K562 (cell line): ENCODE measurements at regions not wholly inside any gene's neighbourhood (a gene's known extent, or its start where the extent isn't known, plus 50 kb on each side); places are given as distances from the start of the nearest gene placed in this dataset.

Source experiments
- ATAC-seq: fragments of 200-7000 bp; cut with Tn5 transposase; 3 replicates; pipeline ENCODE4 v1.9.1; 2020; ENCODE audit warnings: moderate library complexity
- BruUV-seq: library from RNA; stranded (reverse); fragments of 400-500 nt; replicated peaks from 2 replicates; lab custom pipeline; 2021; lab: Mats Ljungman, UMichigan
- CTCF ChIA-PET: fragments of 300-600 bp; formaldehyde crosslinking; extraction: SDS; loops from one replicate; lab custom pipeline; 2021; ENCODE audit warnings: low intra/inter-chr PET ratio; lab: Yijun Ruan, JAX
- POLR2A ChIA-PET: fragments of 300-600, 350-650 bp; sonication (Branson Sonifier 250); formaldehyde crosslinking; extraction: SDS; loops from one replicate; lab custom pipeline; 2021; ENCODE audit warnings: antibody characterized with exemption, inconsistent platforms; lab: Yijun Ruan, JAX
- DNase-seq, 4 experiments: peaks; one replicate each; pipeline versions ENCODE4 v3.0.0 to v3.0.0-alpha.2; 2011 to 2018; ENCODE audit warnings: low spot score in 3 of 4, mixed read lengths in 3 of 4; ENCODE audit errors: extremely low read depth in 1 of 4
- FAIRE-seq: peaks from 2 replicates; lab custom pipeline; 2011; peaks lifted over from hg19 to GRCh38; lab: Jason Lieb, UNC
- H2AFZ ChIP-seq: 2 replicates; pipeline ENCODE4 v1.6.0; 2011; ENCODE audit warnings: low read depth, low read length, control low read depth, inconsistent platforms
- H3K27ac ChIP-seq: fragments of 200-600 bp; 3 replicates; pipeline ENCODE4 v1.8.0; 2011; ENCODE audit warnings: low read depth, mild to moderate bottlenecking, control low read depth, inconsistent platforms, low read length, moderate library complexity, mixed read lengths; ENCODE audit errors: extremely low read depth
- H3K27me3 ChIP-seq, 2 experiments: fragments of 300-600 bp in 1 of 2; 2 replicates in 1 of 2; 3 replicates in 1 of 2; pipeline versions ENCODE4 v1.6.0 to v1.8.0; 2011; ENCODE audit warnings: inconsistent platforms in 2 of 2, low read length in 2 of 2, mild to moderate bottlenecking in 1 of 2, mixed read lengths in 1 of 2, moderate library complexity in 1 of 2; ENCODE audit not compliant: control insufficient read depth in 2 of 2, insufficient read depth in 2 of 2
- H3K36me3 ChIP-seq: fragments of 300-600 bp; 3 replicates; pipeline ENCODE4 v1.8.0; 2011; ENCODE audit warnings: mild to moderate bottlenecking, low read length, inconsistent platforms; ENCODE audit not compliant: control insufficient read depth, insufficient read depth
- H3K4me1 ChIP-seq, 2 experiments: fragments of 200-600 bp in 1 of 2; replicated peaks in 1 of 2; 2 replicates in 1 of 2; 3 replicates in 1 of 2; pipeline versions ENCODE4 v1.5.1 to v1.8.0; 2011; ENCODE audit warnings: inconsistent platforms in 2 of 2, low read length in 2 of 2, mild to moderate bottlenecking in 1 of 2, mixed read lengths in 1 of 2, moderate library complexity in 1 of 2; ENCODE audit not compliant: control insufficient read depth in 2 of 2, insufficient read depth in 2 of 2
- H3K4me2 ChIP-seq: 2 replicates; pipeline ENCODE4 v1.6.1; 2011; ENCODE audit warnings: low read length, control low read depth, inconsistent platforms, mixed read lengths; ENCODE audit not compliant: insufficient read depth
- H3K4me3 ChIP-seq: fragments of 200-600 bp; sonication (generic), shearing (Covaris generic); 2 replicates; pipeline ENCODE4 v1.5.1; 2016; ENCODE audit warnings: control low read depth, inconsistent platforms
- H3K79me2 ChIP-seq: fragments of 200-600 bp; 3 replicates; pipeline ENCODE4 v1.8.0; 2011; ENCODE audit warnings: low read length, inconsistent platforms; ENCODE audit not compliant: control insufficient read depth, insufficient read depth
- H3K9ac ChIP-seq, 2 experiments: 2 replicates each; pipeline versions ENCODE4 v1.6.0 to v1.6.1; 2011; ENCODE audit warnings: low read depth in 2 of 2, low read length in 2 of 2, control low read depth in 1 of 2, inconsistent platforms in 1 of 2, mild to moderate bottlenecking in 1 of 2, mixed read lengths in 1 of 2; ENCODE audit not compliant: insufficient read depth in 1 of 2
- H3K9me1 ChIP-seq: one replicate; pipeline ENCODE4 v1.6.0; 2011; ENCODE audit warnings: inconsistent platforms, mild to moderate bottlenecking, low read length, moderate library complexity; ENCODE audit not compliant: control insufficient read depth, insufficient read depth
- H3K9me3 ChIP-seq: replicated peaks from 2 replicates; pipeline ENCODE4 v1.5.1; 2011; ENCODE audit warnings: low read depth, low read length, inconsistent platforms; ENCODE audit not compliant: control insufficient read depth, insufficient read depth
- H4K20me1 ChIP-seq: replicated peaks from 2 replicates; pipeline ENCODE4 v1.6.1; 2011; ENCODE audit warnings: low read length, inconsistent platforms, mixed read lengths; ENCODE audit not compliant: control insufficient read depth, insufficient read depth
- EGR1 ChIP-seq: fragments of 450-650 bp; conservative IDR thresholded peaks from 2 replicates; pipeline ENCODE4 v1.6.1; 2017; ENCODE audit warnings: mild to moderate bottlenecking
- EWSR1 ChIP-seq: fragments of 450-650 bp; IDR thresholded peaks from 2 replicates; pipeline ENCODE4 v1.6.1; 2018; ENCODE audit warnings: borderline replicate concordance, mild to moderate bottlenecking, low read depth, moderate library complexity; ENCODE audit not compliant: partially characterized antibody
- GTF2F1 ChIP-seq: IDR thresholded peaks from 2 replicates; pipeline ENCODE4 v1.6.1; 2011; ENCODE audit warnings: low read depth, low read length, improper control_type of control experiment
- SRSF7 ChIP-seq: fragments of 200-400 bp; formaldehyde crosslinking; optimal IDR thresholded peaks from 2 replicates; pipeline ENCODE3; 2017; ENCODE audit warnings: mild to moderate bottlenecking, low read depth, low read length
- WGBS: fragments of 100-300 bp; shearing (Covaris generic); methylation state at CpG from one replicate; pipeline ENCODE4 v1.1.6; 2016; ENCODE audit warnings: low coverage, mixed read lengths; ENCODE audit not compliant: insufficient coverage; ENCODE audit errors: missing lambda C conversion rate; 5-methylcytosine and 5-hydroxymethylcytosine counted together
- in situ Hi-C: fragments of 300-500 bp; cut with MboI; formaldehyde crosslinking; loops from 4 replicates; pipeline ENCODE4 v1.15.0; 2018; ENCODE audit warnings: inconsistent platforms, mixed read lengths
- intact Hi-C: fragments of 100-400 bp; cut with micrococcal nuclease; formaldehyde crosslinking; loops from 2 replicates; pipeline ENCODE4 v1.14.2; 2022
- TF ChIP-seq, protein P1 (sequence below): fragments of 450-650 bp; IDR thresholded peaks from 2 replicates; pipeline ENCODE4 v1.6.1; 2016; ENCODE audit warnings: low read depth

- Histone ChIP-seq H3K4me1 (peaks cover 0 to 24% of the 10 kb centered on the region in 2 experiments; a peak in 2 of 5 replicates), H3K9ac (no peak overlapping the region), H3K27ac (no peak overlapping the region), H2AFZ (no peak overlapping the region), H3K27me3 (peaks cover 30 to 61% of the 10 kb centered on the region in 2 experiments; a peak in 4 of 5 replicates), H3K4me2 (no peak overlapping the region), H3K9me1 (no peaks in the 10 kb centered on the region), H4K20me1 (peaks cover under 1% of the 10 kb centered on the region; the same call in 1 of the 2 replicates), H3K36me3 (no peaks in the 10 kb centered on the region), H3K4me3 (no peak overlapping the region), H3K9me3 (no peaks in the 10 kb centered on the region), H3K79me2 (no peaks in the 10 kb centered on the region)
- TF ChIP-seq EGR1 = peak; percentile 62
- no peak for TF ChIP-seq SRSF7
- ATAC-seq (no peak), DNase-seq (no peak), FAIRE-seq (no peak)
- intact Hi-C loops = no loop called here
- BruUV-seq = no TSS peak
- ChIA-PET POLR2A (interaction anchor here (0.6 kb wide), 1 partner anchor 479 kb away, joined by 3 read pairs; no protein-coding TSS in a partner anchor), CTCF (interaction anchor here (0.6 kb wide), 1 partner anchor 275 kb away, joined by 3 read pairs; no protein-coding TSS in a partner anchor)
- WGBS = 4% methylated on average over 20 of the region's 21 CpGs
- in situ Hi-C loops = loop anchor here (10.0 kb wide), 1 partner anchor 523 kb away; no protein-coding TSS in a partner anchor
These were observed 270.2 kb downstream of the FOXD2 start for GRCh38 chr1:47708019-47708535.

DNA sequence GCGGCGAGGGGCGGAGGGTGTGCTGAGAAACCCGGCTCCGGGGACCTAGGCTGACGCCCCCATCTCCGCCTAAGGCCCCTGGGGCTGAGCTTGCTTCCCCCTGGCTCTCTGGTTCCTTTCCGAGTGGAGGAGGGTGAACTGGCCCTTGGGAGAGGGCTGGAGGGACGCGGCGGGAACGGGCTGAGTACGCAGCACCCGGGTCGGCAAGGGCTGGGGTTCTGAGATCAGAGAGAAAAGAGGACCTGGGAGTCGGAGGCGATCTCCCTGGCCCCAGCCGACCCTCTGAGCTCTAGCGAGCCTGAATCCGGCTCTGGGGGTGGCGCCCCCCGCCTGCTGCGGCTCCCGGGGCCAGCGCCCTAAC lies 270.8 kb downstream of the FOXD2 start:
- TF ChIP-seq EWSR1 = no peak
- TF ChIP-seq, protein P1, sequence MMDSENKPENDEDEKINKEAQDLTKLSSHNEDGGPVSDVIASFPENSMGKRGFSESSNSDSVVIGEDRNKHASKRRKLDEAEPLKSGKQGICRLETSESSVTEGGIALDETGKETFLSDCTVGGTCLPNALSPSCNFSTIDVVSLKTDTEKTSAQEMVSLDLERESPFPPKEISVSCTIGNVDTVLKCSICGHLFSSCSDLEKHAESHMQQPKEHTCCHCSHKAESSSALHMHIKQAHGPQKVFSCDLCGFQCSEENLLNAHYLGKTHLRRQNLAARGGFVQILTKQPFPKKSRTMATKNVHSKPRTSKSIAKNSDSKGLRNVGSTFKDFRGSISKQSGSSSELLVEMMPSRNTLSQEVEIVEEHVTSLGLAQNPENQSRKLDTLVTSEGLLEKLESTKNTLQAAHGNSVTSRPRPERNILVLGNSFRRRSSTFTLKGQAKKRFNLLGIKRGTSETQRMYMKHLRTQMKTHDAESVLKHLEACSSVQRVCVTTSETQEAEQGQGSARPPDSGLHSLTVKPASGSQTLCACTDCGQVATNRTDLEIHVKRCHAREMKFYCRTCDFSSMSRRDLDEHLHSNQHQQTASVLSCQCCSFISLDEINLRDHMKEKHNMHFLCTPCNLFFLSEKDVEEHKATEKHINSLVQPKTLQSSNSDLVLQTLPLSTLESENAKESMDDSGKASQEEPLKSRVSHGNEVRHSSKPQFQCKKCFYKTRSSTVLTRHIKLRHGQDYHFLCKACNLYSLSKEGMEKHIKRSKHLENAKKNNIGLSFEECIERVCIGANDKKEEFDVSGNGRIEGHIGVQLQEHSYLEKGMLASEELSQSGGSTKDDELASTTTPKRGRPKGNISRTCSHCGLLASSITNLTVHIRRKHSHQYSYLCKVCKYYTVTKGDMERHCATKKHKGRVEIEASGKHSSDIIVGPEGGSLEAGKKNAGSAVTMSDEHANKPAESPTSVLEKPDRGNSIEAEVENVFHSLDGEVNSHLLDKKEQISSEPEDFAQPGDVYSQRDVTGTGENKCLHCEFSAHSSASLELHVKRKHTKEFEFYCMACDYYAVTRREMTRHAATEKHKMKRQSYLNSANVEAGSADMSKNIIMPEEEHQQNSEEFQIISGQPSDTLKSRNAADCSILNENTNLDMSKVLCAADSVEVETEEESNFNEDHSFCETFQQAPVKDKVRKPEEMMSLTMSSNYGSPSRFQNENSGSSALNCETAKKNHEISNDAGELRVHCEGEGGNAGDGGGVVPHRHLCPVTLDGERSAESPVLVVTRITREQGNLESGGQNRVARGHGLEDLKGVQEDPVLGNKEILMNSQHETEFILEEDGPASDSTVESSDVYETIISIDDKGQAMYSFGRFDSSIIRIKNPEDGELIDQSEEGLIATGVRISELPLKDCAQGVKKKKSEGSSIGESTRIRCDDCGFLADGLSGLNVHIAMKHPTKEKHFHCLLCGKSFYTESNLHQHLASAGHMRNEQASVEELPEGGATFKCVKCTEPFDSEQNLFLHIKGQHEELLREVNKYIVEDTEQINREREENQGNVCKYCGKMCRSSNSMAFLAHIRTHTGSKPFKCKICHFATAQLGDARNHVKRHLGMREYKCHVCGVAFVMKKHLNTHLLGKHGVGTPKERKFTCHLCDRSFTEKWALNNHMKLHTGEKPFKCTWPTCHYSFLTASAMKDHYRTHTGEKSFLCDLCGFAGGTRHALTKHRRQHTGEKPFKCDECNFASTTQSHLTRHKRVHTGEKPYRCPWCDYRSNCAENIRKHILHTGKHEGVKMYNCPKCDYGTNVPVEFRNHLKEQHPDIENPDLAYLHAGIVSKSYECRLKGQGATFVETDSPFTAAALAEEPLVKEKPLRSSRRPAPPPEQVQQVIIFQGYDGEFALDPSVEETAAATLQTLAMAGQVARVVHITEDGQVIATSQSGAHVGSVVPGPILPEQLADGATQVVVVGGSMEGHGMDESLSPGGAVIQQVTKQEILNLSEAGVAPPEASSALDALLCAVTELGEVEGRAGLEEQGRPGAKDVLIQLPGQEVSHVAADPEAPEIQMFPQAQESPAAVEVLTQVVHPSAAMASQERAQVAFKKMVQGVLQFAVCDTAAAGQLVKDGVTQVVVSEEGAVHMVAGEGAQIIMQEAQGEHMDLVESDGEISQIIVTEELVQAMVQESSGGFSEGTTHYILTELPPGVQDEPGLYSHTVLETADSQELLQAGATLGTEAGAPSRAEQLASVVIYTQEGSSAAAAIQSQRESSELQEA = no peak
- no peak for TF ChIP-seq GTF2F1
- intact Hi-C loops = no loop called here
- no peak for ATAC-seq
- no peaks in the 10 kb centered on the region for H3K79me2 ChIP-seq
- H3K36me3 ChIP-seq = no peaks in the 10 kb centered on the region
- H3K4me3 ChIP-seq = no peak overlapping the region
- no peak overlapping the region for H2AFZ ChIP-seq
- H3K4me1 ChIP-seq = peaks cover 0 to 24% of the 10 kb centered on the region in 2 experiments; a peak in 2 of 5 replicates
- no peak for FAIRE-seq
- peaks cover 30 to 62% of the 10 kb centered on the region in 2 experiments; a peak in 4 of 5 replicates for H3K27me3 ChIP-seq
- H3K9me1 ChIP-seq = no peaks in the 10 kb centered on the region
- no TSS peak for BruUV-seq
- WGBS = 24% methylated on average over 25 of the region's 25 CpGs
- DNase-seq = no peak
- CTCF ChIA-PET = no interaction called here
- H3K27ac ChIP-seq = no peak overlapping the region
- no peaks in the 10 kb centered on the region for H3K9me3 ChIP-seq
- POLR2A ChIA-PET = interaction anchor here (0.6 kb wide), 1 partner anchor 479 kb away, joined by 3 read pairs; no protein-coding TSS in a partner anchor
- H3K9ac ChIP-seq = no peak overlapping the region
- in situ Hi-C loops = loop anchor here (10.0 kb wide), 1 partner anchor 524 kb away; no protein-coding TSS in a partner anchor
- H4K20me1 ChIP-seq = peaks cover 3% of the 10 kb centered on the region; the same call in 1 of the 2 replicates
- H3K4me2 ChIP-seq = no peak overlapping the region
